AML-193 (cell line): ENCODE measurements at regions not wholly inside any gene's neighbourhood (a gene's known extent, or its start where the extent isn't known, plus 50 kb on each side); places are given as distances from the start of the nearest gene placed in this dataset.
"Not testable (repeated sequence)": the region's sequence is repeated elsewhere in the genome, so short reads cannot be mapped to it uniquely, and the experiment has no call there.

Source experiments
- DNase-seq, 2 experiments: peaks; one replicate each; lab custom pipeline; 2025; lab: John Stamatoyannopoulos, UW

- DNase-seq: not testable (repeated sequence)
Observed at GRCh38 chr2:17193433-17193890, 324.8 kb downstream of the RAD51AP2 start.

DNA sequence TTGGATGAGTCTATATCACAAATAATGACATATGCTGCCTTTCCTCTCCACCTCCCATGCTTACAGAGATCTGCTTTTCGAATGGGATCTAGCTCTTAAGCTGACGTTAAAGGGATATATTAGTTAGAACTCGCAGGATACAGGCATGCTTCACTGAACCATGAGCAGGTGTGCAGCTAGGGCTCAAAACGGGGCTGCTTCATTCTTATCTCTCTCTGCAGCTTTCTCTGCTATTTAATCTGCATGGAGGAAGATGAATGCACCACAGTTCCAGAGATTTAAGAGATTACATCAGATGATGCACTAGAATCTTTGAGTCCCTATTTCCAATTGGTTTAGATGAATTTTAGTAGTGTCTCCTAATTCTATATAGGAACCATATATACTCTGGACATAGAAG is 327.0 kb downstream of the RAD51AP2 start:
- no peak for DNase-seq

DNA sequence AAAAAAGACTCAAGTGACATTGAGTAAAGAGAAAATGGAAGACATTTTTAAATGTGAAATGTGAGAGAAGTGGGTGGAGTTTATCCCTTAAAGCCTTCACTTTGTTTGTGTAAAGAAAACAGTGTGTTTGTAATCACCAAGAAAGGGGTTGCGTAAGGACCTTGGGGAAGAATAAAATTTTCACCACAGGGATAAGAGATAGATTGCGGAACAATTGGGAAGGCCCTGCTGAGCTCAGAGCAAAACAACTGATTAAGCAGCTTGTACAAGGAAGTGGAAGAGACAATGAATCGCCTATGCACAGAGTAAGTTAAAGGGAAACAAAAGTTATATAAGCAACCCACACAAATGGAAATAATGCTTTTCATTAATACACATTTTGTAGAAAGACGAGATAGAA is 327.7 kb downstream of the RAD51AP2 start:
- no peak for DNase-seq

GRCh38 chr2:17188721-17189120 is 329.5 kb downstream of the RAD51AP2 start:
- no peak for DNase-seq

- DNase-seq: no peak
Observed at GRCh38 chr2:17184512-17184911, 333.7 kb downstream of the RAD51AP2 start.

GRCh38 chr2:17182399-17182798 is 335.8 kb downstream of the RAD51AP2 start:
- DNase-seq: no peak

DNA sequence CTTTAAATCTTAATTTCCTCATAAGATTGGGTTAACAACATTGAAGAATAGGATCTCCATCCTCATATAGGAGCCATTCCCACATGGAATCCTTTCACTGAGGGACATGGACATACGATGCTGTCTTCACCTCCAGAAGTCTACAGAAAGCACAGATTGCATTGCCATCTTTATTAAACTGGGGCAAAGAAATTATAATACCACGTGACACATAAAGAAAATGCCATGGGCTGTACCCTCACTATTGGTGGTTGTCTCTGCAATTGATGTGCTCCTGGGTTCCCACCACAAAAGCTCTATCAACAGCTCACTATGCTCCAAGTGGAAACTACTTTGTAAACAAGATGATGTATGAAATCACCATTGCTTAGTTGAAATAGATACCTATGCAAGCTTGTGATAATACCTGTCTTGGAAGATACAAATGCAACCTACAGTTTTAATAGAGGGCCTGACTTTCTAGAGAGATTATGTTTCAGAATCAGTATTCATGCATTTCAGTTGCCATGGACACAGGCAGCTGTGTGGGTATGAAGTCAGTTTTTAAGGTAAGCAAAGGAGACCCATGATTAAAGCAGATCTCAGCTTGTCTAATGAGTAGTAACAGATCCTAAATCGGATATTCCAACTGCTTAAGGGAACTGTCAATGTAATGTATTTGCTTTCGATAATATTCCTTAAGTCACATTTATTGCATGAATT is 337.0 kb downstream of the RAD51AP2 start:
- DNase-seq: no peak

DNA sequence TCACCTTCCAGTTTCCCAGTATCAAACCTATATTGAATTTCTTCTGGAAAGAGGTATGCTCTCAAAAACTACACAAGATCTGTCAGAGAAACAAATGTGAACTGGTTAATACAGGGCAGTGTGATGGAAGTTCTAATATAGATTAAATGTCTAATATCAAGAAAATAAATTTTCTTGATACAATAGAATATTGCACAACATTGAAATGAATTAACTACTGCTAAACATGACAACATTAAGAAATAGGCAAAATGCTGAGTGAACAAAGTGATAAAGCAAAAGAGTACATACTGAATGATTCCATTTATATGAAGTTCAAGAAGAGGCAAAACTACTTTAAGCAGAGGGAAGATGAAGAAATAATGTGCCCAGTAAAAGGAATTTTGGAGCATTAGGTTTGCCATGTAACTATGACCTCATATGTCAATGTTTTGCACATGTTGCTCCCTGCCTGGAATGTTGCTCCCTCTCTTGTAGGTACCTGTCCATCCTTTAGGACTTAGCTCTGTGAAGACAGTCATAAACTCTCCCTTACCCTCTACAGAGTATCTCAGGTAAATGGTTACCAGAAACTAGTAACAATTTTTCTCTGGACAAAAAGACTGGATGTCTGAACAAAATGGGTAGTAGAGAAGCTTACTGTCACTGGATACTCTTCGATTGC is 339.0 kb downstream of the RAD51AP2 start:
- no peak for DNase-seq

GRCh38 chr2:17177088-17177487 is 341.2 kb downstream of the RAD51AP2 start:
- DNase-seq: no peak

DNA sequence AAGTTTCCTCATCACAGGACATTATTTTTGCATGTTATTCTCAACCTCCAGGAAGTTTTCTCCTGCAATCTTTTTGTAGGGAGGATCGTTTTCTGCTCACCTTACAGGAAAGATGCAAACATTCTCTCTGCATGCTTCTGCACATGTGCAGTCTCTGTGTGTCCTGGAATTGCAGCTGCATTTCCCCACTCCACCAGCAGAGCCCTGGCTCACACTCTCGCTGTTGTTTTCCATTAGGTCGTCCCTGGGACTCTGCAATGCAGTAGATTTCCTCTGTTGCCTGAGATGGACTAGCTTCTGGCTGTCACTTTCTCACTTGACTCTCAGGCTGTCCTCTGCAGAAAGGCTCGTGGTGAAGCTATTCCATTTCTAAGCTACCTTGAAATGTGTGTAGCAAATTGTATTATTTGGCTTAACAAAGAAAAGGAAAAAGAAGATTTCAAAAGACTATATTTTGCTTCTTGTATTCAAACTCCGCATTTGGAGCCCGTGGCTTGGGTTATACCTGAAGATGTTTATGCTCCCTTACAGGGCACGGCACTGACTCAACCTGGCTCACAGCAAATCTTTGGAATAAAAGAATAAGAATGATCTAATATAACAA is 346.7 kb downstream of the RAD51AP2 start:
- DNase-seq: peak in 1 of 2 experiments; percentile 1

DNA sequence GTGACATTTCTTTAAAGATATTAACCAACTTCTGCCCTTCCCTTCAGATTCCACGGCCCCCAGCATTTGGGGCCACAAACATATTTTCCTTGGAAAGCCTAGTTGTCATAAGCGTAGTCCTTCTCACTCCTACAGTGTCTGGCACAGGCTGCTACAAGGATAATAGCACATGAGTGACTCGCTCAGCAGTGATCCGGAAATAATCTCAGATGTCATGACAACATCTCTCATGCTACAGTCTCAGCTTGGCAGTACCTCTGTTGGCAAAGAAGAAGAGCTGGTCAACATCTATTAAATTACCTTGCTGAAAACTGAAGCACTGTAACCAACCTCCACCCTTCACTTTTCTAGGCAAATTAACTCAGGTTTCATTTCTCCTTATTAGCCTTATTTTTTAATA is 351.7 kb downstream of the RAD51AP2 start:
- DNase-seq: no peak

DNA sequence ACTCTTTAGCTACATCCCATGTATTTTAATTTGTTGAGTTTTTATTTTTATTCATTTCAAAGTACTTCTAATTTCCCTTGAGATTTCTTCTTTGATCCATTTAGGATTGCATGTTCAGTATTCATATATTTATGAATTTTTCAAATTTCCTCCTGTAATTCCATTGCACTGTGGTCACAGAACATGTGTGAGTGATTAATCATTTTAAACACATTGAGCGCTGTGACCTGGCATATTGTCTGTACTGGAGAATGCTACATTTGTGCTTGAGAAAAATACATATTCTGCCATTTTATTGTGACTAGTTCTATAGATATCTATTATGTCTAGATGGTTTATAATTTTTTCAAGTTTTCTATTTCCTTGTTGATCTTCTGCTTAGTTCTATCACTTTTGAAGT is 353.7 kb downstream of the RAD51AP2 start:
- no peak for DNase-seq

GRCh38 chr2:17163638-17164037 is 354.6 kb downstream of the RAD51AP2 start:
- no peak for DNase-seq

- no peak for DNase-seq
Observed at GRCh38 chr2:17162713-17163112, 355.5 kb downstream of the RAD51AP2 start.

DNA sequence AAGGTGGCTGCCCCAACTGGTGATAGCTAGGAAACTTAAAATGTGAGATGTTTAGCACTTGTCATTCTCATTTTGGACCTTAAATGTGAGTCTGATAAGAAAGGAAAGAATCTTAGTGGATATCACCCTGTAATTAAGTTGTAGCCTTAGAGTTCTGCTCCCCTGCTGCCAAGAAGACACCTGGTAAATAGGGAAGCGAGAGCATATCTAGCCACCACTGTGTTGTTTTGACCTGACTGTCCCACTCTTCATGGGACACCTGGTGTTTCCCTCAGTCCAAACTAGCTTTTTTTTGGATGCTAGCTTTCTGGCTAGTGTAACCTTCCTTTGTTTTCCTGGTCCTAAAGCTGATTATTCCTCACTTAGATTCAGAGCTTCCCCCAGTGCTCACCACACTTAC is 357.6 kb downstream of the RAD51AP2 start:
- DNase-seq: no peak

GRCh38 chr2:17156086-17156485 is 362.2 kb downstream of the RAD51AP2 start:
- DNase-seq: no peak

GRCh38 chr2:17149945-17150344 is 368.3 kb downstream of the RAD51AP2 start:
- no peak for DNase-seq

DNA sequence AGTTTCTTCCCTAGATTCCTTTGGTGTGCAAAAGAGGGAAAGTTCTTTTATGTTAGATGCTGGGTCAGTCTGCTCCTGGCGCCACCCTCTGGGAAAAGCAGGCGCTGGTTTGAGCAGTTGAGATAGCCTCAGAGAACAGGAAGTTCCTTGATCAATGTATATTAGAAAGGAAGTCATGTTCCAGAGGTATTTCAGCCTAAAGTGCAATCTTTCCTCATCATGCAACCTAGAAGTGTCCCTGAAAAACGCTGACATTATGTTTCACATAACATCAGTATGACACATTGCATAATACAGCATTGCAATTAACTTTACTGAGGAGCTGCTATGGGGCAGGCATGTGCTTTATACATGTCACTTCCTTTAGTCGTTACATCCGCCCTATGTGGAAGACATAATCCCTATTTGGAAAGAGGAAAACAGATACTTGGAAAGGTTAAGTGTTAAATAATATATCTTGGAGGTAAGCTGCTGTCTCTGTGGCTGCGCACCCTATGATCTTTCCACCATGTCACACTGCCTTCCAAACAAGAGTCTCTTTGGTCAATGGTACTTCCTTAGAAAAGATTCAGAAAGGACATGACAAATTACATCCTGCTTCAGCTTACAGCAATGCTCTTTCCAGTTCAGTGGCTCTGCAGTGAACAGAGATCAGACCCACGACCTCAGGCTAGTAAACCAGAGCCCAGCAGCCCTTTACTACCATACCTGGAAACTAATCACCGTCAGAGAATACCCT is 369.7 kb downstream of the RAD51AP2 start:
- DNase-seq: no peak

DNA sequence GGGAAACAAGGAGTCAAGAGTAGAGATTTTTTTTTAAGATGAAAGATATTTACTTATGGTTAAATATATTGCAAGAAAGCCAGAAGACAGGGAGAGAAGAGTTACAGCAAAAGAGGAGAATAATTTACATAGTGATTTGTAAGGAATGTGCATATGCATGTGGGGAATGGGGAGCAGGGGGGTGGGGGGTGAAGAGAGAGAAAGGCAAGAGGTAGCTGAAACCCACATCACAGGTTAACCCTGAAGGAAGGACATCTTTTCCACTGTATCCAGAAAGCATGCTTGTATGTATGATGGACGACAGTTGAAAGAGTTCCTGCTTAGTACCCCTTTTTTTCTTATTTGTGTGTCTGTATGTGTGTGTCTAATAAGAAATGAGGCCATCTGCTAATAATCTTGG is 371.9 kb downstream of the RAD51AP2 start:
- no peak for DNase-seq

GRCh38 chr2:17136877-17137276 is 381.4 kb downstream of the RAD51AP2 start:
- no peak for DNase-seq

GRCh38 chr2:17136231-17136630 is 382.0 kb downstream of the RAD51AP2 start:
- DNase-seq: no peak

DNA sequence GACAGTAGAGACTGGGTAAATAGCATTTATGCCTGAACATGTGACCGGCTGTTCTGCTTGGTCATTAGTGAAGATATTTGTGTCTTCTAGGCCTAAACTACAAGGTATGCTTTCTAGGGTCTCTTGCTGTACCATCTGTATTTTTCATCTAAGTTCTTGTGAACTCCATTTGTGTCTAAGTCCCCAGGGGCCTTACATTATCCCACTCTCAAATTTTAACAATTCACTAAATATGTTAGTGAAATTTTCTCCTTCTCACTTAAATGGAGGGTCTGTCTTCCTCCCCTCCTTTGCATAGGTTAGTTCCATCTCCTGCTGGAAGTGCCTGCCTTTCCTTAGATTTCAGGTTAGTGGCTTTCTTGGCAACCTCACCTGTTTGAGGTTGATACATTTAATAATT is 382.6 kb downstream of the RAD51AP2 start:
- no peak for DNase-seq
